Epithelial cell of proximal tubule (primary cell): ENCODE measurements at regions not wholly inside any gene's neighbourhood (a gene's known extent, or its start where the extent isn't known, plus 50 kb on each side); places are given as distances from the start of the nearest gene placed in this dataset.
"Not testable (repeated sequence)": the region's sequence is repeated elsewhere in the genome, so short reads cannot be mapped to it uniquely, and the experiment has no call there.

Experiments
- DNase-seq: peaks from one replicate; pipeline ENCODE4 v3.0.0-alpha.2; 2011; ENCODE audit warnings: low read depth
- H3K4me3 ChIP-seq: 2 replicates; pipeline ENCODE4 v1.5.1; 2011; ENCODE audit warnings: low read depth, mild to moderate bottlenecking, low read length
- CTCF ChIP-seq: conservative IDR thresholded peaks from 2 replicates; pipeline ENCODE4 v1.5.1; 2012; ENCODE audit warnings: low read depth, mild to moderate bottlenecking, low read length

- TF ChIP-seq CTCF: no peak
- no peak for DNase-seq
- H3K4me3 ChIP-seq: no peak overlapping the region
Observed at GRCh38 chr5:152472083-152472482, 67.0 kb upstream of the NMUR2 start.

- no peak for TF ChIP-seq CTCF
- no peak overlapping the region for H3K4me3 ChIP-seq
- no peak for DNase-seq
Observed at GRCh38 chr5:152474961-152475360, 69.9 kb upstream of the NMUR2 start.

- H3K4me3 ChIP-seq: no peak overlapping the region
- DNase-seq: no peak
- TF ChIP-seq CTCF: no peak
Observed at GRCh38 chr5:152477536-152477935, 72.5 kb upstream of the NMUR2 start.

GRCh38 chr5:152479866-152480265 is 74.8 kb upstream of the NMUR2 start:
- H3K4me3 ChIP-seq, DNase-seq: not testable (repeated sequence)

GRCh38 chr5:152480677-152481076 is 75.6 kb upstream of the NMUR2 start:
- not testable (repeated sequence) for DNase-seq, H3K4me3 ChIP-seq

- H3K4me3 ChIP-seq: no peak overlapping the region
- TF ChIP-seq CTCF: no peak
- no peak for DNase-seq
Observed at GRCh38 chr5:152487130-152487529, 82.1 kb upstream of the NMUR2 start.

GRCh38 chr5:152488869-152489268 is 83.8 kb upstream of the NMUR2 start:
- no peak overlapping the region for H3K4me3 ChIP-seq
- no peak for TF ChIP-seq CTCF
- no peak for DNase-seq

GRCh38 chr5:152499814-152500535 is 94.9 kb upstream of the NMUR2 start:
- TF ChIP-seq CTCF: no peak
- peak; percentile 10 for DNase-seq
- H3K4me3 ChIP-seq: no peak overlapping the region
